ENCODE measurements at regions not wholly inside any gene's neighbourhood (a gene's known extent, or its start where the extent isn't known, plus 50 kb on each side); places are given as distances from the start of the nearest gene placed in this dataset.

DNA sequence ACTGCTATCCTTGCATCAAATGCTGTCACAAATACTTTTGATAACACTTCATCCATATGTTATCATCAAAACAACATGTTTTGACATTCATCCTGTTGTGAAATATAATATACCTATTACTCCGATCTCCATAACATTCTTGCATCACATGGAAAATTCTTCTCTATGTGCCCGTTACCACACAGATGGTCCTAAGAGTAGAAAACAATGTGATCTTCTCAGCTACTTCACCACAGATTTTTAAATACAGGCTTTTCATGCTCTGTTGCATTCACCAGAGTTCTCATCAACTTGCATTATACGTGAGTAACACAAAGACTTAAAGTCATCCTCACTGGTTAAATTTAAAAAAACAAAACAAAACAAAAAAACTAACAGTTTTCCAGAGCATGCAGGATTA is 1603.3 kb upstream of the ZEB2 start:
- TF ChIP-seq, protein P1, sequence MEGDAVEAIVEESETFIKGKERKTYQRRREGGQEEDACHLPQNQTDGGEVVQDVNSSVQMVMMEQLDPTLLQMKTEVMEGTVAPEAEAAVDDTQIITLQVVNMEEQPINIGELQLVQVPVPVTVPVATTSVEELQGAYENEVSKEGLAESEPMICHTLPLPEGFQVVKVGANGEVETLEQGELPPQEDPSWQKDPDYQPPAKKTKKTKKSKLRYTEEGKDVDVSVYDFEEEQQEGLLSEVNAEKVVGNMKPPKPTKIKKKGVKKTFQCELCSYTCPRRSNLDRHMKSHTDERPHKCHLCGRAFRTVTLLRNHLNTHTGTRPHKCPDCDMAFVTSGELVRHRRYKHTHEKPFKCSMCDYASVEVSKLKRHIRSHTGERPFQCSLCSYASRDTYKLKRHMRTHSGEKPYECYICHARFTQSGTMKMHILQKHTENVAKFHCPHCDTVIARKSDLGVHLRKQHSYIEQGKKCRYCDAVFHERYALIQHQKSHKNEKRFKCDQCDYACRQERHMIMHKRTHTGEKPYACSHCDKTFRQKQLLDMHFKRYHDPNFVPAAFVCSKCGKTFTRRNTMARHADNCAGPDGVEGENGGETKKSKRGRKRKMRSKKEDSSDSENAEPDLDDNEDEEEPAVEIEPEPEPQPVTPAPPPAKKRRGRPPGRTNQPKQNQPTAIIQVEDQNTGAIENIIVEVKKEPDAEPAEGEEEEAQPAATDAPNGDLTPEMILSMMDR (conservative IDR thresholded peaks at IDR 0.05; ENCODE audit: low read depth, low read length) = no peak
- no peak overlapping the region for H3K4me3 ChIP-seq (ENCODE audit: low read depth, low read length)
- DNase-seq (ENCODE audit: low read depth) = no peak

DNA sequence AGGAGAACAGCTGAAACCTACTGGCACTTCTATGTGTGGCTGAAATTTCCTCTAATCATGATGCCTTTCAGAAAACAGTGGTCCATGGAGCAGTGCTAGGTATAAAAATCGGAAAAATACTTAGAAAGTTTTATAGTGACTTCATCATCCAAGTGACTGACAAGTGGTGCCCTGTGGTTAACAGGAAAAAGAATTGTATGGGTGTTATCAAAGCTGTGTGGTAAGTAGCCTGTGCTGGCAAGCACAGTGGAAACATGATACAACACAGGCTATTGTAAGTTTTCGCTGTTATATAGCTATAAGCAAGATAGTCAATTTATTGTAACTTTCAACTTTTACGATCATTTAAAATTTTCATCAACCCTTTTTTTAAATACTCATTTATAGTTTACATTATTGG is 1599.7 kb upstream of the ZEB2 start:
- TF ChIP-seq, protein P1 (conservative IDR thresholded peaks at IDR 0.05; ENCODE audit: low read depth, low read length) = no peak
- no peak for DNase-seq (ENCODE audit: low read depth)
- no peak overlapping the region for H3K4me3 ChIP-seq (ENCODE audit: low read depth, low read length)

DNA sequence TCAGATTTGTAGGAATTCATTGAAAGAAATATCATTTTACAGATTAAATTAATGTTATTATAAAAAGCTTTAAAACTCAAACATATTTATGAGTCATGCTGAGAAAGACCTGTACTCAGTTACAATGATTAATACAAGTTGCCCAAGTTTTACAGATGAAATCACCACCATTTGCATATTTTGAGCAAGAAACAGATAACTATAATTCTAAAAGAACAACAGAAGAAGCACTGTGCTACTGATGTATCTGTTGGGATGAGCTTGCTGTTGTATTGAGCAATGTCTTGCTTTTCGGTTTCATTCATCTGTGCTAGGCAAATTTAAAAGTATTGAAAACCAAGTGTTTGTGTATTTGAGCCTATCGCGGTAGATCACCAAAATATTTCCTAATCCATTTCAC is 1589.1 kb upstream of the ZEB2 start:
- H3K4me3 ChIP-seq (ENCODE audit: low read depth, low read length) = no peak overlapping the region
- TF ChIP-seq, protein P1 (conservative IDR thresholded peaks at IDR 0.05; ENCODE audit: low read depth, low read length) = no peak
- no peak for DNase-seq (ENCODE audit: low read depth)

DNA sequence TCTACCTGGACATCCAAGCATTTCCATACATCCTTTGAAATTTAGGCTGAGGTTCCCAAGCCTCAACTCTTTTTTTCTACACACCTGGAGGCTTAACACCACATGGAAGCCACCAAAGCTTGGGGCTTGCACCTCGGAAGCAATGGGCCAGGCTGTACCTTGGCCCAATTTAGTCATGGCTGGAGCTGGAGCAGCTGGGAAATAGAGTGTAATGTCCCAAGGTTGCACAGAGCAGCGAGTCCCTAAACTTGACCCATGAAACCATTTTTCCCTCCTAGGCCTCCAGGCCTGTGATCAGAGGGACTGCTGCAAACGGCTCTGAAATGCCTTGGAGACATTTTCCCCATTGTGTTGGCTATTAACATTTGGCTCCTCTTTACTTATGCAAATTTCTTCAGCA is 1574.3 kb upstream of the ZEB2 start:
- DNase-seq (ENCODE audit: low read depth) = no peak
- TF ChIP-seq, protein P1 (conservative IDR thresholded peaks at IDR 0.05; ENCODE audit: low read depth, low read length) = no peak
- no peak overlapping the region for H3K4me3 ChIP-seq (ENCODE audit: low read depth, low read length)

DNA sequence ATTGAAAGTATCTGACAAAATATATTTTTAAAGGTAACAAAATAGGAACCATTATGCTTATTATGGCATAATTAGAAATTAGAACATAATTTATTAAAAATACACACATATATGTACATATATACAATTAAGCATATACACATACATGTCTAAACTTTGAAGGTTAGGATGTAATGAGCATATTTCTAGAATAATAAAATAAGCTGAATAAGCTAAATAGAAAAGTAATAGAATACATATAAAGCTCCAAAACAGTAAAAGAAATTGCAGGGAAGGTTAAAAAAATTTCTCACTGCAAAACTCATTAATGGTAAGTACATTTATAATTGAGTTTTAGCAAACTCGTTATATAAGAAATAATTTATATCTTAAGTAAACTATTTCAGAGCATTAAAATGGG is 1561.5 kb upstream of the ZEB2 start:
- H3K4me3 ChIP-seq (ENCODE audit: low read depth, low read length) = no peak overlapping the region
- no peak for DNase-seq (ENCODE audit: low read depth)
- TF ChIP-seq, protein P1 (conservative IDR thresholded peaks at IDR 0.05; ENCODE audit: low read depth, low read length) = no peak

DNA sequence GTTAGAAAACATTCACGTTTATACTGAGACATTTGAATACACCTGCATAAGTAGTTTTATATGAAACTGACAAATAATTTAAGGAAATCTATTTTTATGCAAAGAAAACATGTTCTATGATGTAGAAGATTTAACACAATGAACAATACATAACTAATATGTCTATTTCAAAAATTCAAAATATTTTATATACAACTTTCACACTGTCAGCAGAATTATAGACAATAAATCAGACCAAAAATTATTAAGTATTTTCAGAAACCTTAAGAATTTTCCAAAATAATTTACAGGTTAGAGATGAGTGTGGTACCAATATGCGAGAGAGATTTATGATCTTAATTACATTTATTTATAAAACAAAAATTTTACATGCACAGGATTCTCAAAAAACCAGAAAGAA is 1561.0 kb upstream of the ZEB2 start:
- H3K4me3 ChIP-seq (ENCODE audit: low read depth, low read length) = no peak overlapping the region
- DNase-seq (ENCODE audit: low read depth) = no peak
- TF ChIP-seq, protein P1 (conservative IDR thresholded peaks at IDR 0.05; ENCODE audit: low read depth, low read length) = no peak

DNA sequence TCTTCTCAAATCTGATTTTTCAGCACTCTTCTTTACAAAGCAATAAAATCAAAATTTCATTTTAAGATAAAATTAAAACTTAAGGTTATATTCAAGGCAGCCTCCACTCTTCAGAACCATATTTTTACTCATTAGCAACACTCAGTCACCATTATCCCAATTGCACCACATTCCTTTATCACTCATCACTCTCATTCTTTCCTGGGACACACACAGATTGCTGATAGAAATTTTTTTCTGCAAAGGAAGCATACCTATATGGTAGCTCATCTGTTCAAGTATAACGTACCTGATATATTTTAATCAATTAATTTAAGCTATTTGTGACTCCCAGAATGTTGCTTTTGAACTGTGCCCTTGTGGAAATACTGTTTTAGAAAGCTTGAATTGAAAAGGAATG is 1559.3 kb upstream of the ZEB2 start:
- DNase-seq (ENCODE audit: low read depth) = no peak

More for the DNA sequence above, 1559.3 kb upstream of the ZEB2 start:
- TF ChIP-seq, protein P1 (conservative IDR thresholded peaks at IDR 0.05; ENCODE audit: low read depth, low read length) = no peak
- H3K4me3 ChIP-seq (ENCODE audit: low read depth, low read length) = no peak overlapping the region
